Endothelial cell of umbilical vein (primary cell): ENCODE measurements at regions not wholly inside any gene's neighbourhood (a gene's known extent, or its start where the extent isn't known, plus 50 kb on each side); places are given as distances from the start of the nearest gene placed in this dataset.

ENCODE experiments used
- BruUV-seq: library from RNA; stranded (reverse); fragments of 400-500 nt; replicated peaks from 2 replicates; lab custom pipeline; 2021; lab: Mats Ljungman, UMichigan
- CTCF ChIA-PET: fragments of 300-600, 350-600 bp; sonication (Branson Sonifier 250); formaldehyde crosslinking; loops from one replicate; lab custom pipeline; 2021; ENCODE audit warnings: antibody characterized with exemption, inconsistent platforms; lab: Charles Lee
- POLR2A ChIA-PET: fragments of 300-600, 350-600 bp; sonication (Branson Sonifier 250); formaldehyde crosslinking; loops from one replicate; lab custom pipeline; 2021; ENCODE audit warnings: antibody characterized with exemption, inconsistent platforms; lab: Charles Lee
- DNase-seq: peaks from one replicate; pipeline ENCODE4 v3.0.0-alpha.2; 2011; ENCODE audit warnings: low read depth, low spot score
- FAIRE-seq: peaks from 2 replicates; lab custom pipeline; 2011; peaks lifted over from hg19 to GRCh38; lab: Jason Lieb, UNC
- H2AFZ ChIP-seq: 2 replicates; pipeline ENCODE4 v1.6.0; 2012; ENCODE audit warnings: low read depth, low read length, control low read depth, inconsistent platforms
- H3K27ac ChIP-seq: 2 replicates; pipeline ENCODE4 v1.5.1; 2011; ENCODE audit warnings: low read depth, mild to moderate bottlenecking, control low read depth, low read length, moderate library complexity; ENCODE audit not compliant: insufficient read depth
- H3K27me3 ChIP-seq, 2 experiments: 2 replicates each; pipeline versions ENCODE4 v1.6.0 to v1.6.1; 2011; ENCODE audit warnings: low read length in 2 of 2, mixed read lengths in 1 of 2; ENCODE audit not compliant: control insufficient read depth in 2 of 2, insufficient read depth in 2 of 2
- H3K36me3 ChIP-seq, 2 experiments: 2 replicates in 1 of 2; 3 replicates in 1 of 2; pipeline ENCODE4 v1.5.1; 2011; ENCODE audit warnings: low read length in 2 of 2, mild to moderate bottlenecking in 1 of 2, moderate library complexity in 1 of 2; ENCODE audit not compliant: control insufficient read depth in 2 of 2, insufficient read depth in 2 of 2; ENCODE audit errors: extremely low read depth in 1 of 2
- H3K4me1 ChIP-seq: 3 replicates; pipeline ENCODE4 v1.5.1; 2011; ENCODE audit warnings: mild to moderate bottlenecking, low read length; ENCODE audit not compliant: control insufficient read depth, insufficient read depth; ENCODE audit errors: extremely low read depth
- H3K4me2 ChIP-seq: 2 replicates; pipeline ENCODE4 v1.6.1; 2011; ENCODE audit warnings: low read length, control low read depth, mixed read lengths; ENCODE audit not compliant: insufficient read depth
- H3K4me3 ChIP-seq, 3 experiments: fragments of 200-600 bp in 1 of 3; sonication (generic), shearing (Covaris generic) in 1 of 3; replicated peaks in 1 of 3; 2 replicates each; pipeline ENCODE4 v1.5.1; 2011 to 2016; ENCODE audit warnings: control low read depth in 3 of 3, low read length in 3 of 3, mild to moderate bottlenecking in 2 of 3, inconsistent platforms in 1 of 3, low read depth in 1 of 3, moderate library complexity in 1 of 3; ENCODE audit not compliant: insufficient read depth in 1 of 3
- H3K79me2 ChIP-seq: 2 replicates; pipeline ENCODE4 v1.6.0; 2012; ENCODE audit warnings: low read length, inconsistent platforms; ENCODE audit not compliant: control insufficient read depth, insufficient read depth
- H3K9ac ChIP-seq: replicated peaks from 2 replicates; pipeline ENCODE3; 2011; ENCODE audit warnings: low read length, control low read depth; ENCODE audit not compliant: insufficient read depth; ENCODE audit errors: extremely low read depth
- H3K9me1 ChIP-seq: replicated peaks from 3 replicates; pipeline ENCODE4 v1.6.0; 2011; ENCODE audit warnings: mild to moderate bottlenecking, low read length; ENCODE audit not compliant: control insufficient read depth, insufficient read depth; ENCODE audit errors: extremely low read depth
- H3K9me3 ChIP-seq: replicated peaks from 2 replicates; pipeline ENCODE4 v1.5.1; 2012; ENCODE audit warnings: low read length, inconsistent platforms; ENCODE audit not compliant: control insufficient read depth, insufficient read depth
- H4K20me1 ChIP-seq: replicated peaks from 2 replicates; pipeline ENCODE3; 2011; ENCODE audit warnings: mild to moderate bottlenecking, low read length; ENCODE audit not compliant: control insufficient read depth, insufficient read depth; ENCODE audit errors: extremely low read depth
- EZH2 ChIP-seq: IDR thresholded peaks from 2 replicates; pipeline ENCODE4 v1.6.1; 2012; ENCODE audit warnings: borderline replicate concordance, low read depth, mild to moderate bottlenecking, moderate library complexity, low read length, inconsistent platforms; ENCODE audit not compliant: severe bottlenecking
- FOS ChIP-seq: IDR thresholded peaks from 2 replicates; pipeline ENCODE4 v1.6.1; 2011; ENCODE audit warnings: mild to moderate bottlenecking, low read length, moderate library complexity, borderline replicate concordance; ENCODE audit not compliant: insufficient read depth
- GATA2 ChIP-seq: IDR thresholded peaks from 2 replicates; pipeline ENCODE4 v1.7.0; 2011; ENCODE audit warnings: low read depth, mild to moderate bottlenecking, moderate library complexity, mixed read lengths, low read length; ENCODE audit not compliant: insufficient read length, insufficient read depth
- JUN ChIP-seq: IDR thresholded peaks from 2 replicates; pipeline ENCODE4 v1.6.1; 2011; ENCODE audit warnings: borderline replicate concordance, low read depth; ENCODE audit not compliant: insufficient read length, insufficient read depth
- MYC ChIP-seq: IDR thresholded peaks from one replicate; pipeline ENCODE4 v1.6.1; 2011; ENCODE audit warnings: mild to moderate bottlenecking, low read depth, low read length
- POLR2A ChIP-seq: IDR thresholded peaks from 2 replicates; pipeline ENCODE4 v1.6.1; 2012; ENCODE audit warnings: low read depth, mild to moderate bottlenecking, control low read depth, low read length
- POLR2AphosphoS5 ChIP-seq: IDR thresholded peaks from 2 replicates; pipeline ENCODE4 v1.6.1; 2012; ENCODE audit warnings: low read depth, mild to moderate bottlenecking, control low read depth, low read length, moderate library complexity; ENCODE audit not compliant: insufficient read depth
- dilution Hi-C: fragments of 300-500 bp; cut with MboI; formaldehyde crosslinking; loops from one replicate; pipeline ENCODE4 v1.15.0; 2019; ENCODE audit warnings: low sequenced_read_pairs; ENCODE audit not compliant: extremely low pct_ligation_motif_present
- intact Hi-C: fragments of 100-400 bp; cut with micrococcal nuclease; formaldehyde crosslinking; loops from one replicate; pipeline ENCODE4 v1.10.0; 2022
- TF ChIP-seq, protein P1 (sequence below), 2 donors: IDR thresholded peaks; 1 replicate in 1 of 2; 2 replicates in 1 of 2; pipeline ENCODE4 v1.5.1; 2011; ENCODE audit warnings: low read length in 2 of 2, mild to moderate bottlenecking in 2 of 2, moderate library complexity in 2 of 2, control low read depth in 1 of 2, inconsistent platforms in 1 of 2, low read depth in 1 of 2; ENCODE audit not compliant: insufficient read depth in 1 of 2; ENCODE audit errors: extremely low read depth in 1 of 2
- TF ChIP-seq, protein P2 (sequence below): IDR thresholded peaks from 2 replicates; pipeline ENCODE4 v1.6.1; 2011; ENCODE audit not compliant: insufficient read depth, insufficient read length

DNA sequence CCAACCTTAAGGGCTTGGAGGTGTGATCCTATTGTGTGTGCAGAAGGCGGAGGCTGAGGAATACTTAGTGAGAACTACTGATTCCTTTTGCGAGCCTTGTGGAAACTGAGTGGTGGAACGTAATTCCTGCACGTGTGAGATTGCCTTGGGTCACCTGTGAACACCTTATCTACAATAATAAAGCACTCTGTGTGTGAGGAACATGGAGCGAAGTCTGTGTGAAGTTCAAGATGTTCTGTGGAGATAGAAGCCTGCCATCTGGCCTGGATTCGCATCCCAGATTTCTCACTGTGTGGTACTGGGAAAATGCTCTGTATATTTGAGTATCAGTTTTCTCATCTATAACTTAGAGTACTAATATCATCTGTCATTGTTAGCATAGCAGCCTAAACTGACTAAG, 179.5 kb upstream of the PDZRN3 start:
- no peaks in the 10 kb centered on the region for H3K9me1 ChIP-seq
- no peaks in the 10 kb centered on the region for H3K36me3 ChIP-seq
- no TSS peak for BruUV-seq
- no peaks in the 10 kb centered on the region for H3K79me2 ChIP-seq
- no peaks in the 10 kb centered on the region for H3K9me3 ChIP-seq
- H3K9ac ChIP-seq: no peak overlapping the region
- DNase-seq (no peak), FAIRE-seq (no peak)
- ChIA-PET CTCF (no interaction called here), POLR2A (no interaction called here)
- TF ChIP-seq FOS (no peak), JUN (no peak), POLR2AphosphoS5 (no peak), MYC (no peak), POLR2A (no peak), GATA2 (no peak), EZH2 (no peak)
- TF ChIP-seq, protein P1, sequence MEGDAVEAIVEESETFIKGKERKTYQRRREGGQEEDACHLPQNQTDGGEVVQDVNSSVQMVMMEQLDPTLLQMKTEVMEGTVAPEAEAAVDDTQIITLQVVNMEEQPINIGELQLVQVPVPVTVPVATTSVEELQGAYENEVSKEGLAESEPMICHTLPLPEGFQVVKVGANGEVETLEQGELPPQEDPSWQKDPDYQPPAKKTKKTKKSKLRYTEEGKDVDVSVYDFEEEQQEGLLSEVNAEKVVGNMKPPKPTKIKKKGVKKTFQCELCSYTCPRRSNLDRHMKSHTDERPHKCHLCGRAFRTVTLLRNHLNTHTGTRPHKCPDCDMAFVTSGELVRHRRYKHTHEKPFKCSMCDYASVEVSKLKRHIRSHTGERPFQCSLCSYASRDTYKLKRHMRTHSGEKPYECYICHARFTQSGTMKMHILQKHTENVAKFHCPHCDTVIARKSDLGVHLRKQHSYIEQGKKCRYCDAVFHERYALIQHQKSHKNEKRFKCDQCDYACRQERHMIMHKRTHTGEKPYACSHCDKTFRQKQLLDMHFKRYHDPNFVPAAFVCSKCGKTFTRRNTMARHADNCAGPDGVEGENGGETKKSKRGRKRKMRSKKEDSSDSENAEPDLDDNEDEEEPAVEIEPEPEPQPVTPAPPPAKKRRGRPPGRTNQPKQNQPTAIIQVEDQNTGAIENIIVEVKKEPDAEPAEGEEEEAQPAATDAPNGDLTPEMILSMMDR (IDR thresholded peaks at IDR 0.05; ENCODE audit: extremely low read depth in 1 of 2, insufficient read depth in 1 of 2, low read depth in 1 of 2, low read length in 2 of 2): no peak
- TF ChIP-seq, protein P2, sequence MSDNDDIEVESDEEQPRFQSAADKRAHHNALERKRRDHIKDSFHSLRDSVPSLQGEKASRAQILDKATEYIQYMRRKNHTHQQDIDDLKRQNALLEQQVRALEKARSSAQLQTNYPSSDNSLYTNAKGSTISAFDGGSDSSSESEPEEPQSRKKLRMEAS: no peak
- intact Hi-C loops (no loop called here), dilution Hi-C loops (no loop called here)
- no peak overlapping the region for H3K4me3 ChIP-seq
- H3K4me2 ChIP-seq: no peak overlapping the region
- no peaks in the 10 kb centered on the region for H3K4me1 ChIP-seq
- H3K27me3 ChIP-seq: no peaks in the 10 kb centered on the region
- H3K27ac ChIP-seq: no peak overlapping the region
- H4K20me1 ChIP-seq: no peaks in the 10 kb centered on the region
- no peak overlapping the region for H2AFZ ChIP-seq
